PC-9 (cell line): ENCODE measurements at regions not wholly inside any gene's neighbourhood (a gene's known extent, or its start where the extent isn't known, plus 50 kb on each side); places are given as distances from the start of the nearest gene placed in this dataset.

Source experiments
- EZH2 ChIP-seq: fragments of 200-600 bp; sonication (generic); IDR thresholded peaks from 2 replicates; pipeline ENCODE4 v1.8.0; 2017; ENCODE audit warnings: antibody characterized with exemption, low read depth
- TF ChIP-seq, protein P1 (sequence below): fragments of 200-600 bp; sonication (generic); conservative IDR thresholded peaks from 2 replicates; pipeline ENCODE4 v1.6.1; 2017; ENCODE audit warnings: mixed run types, antibody characterized with exemption, mild to moderate bottlenecking, moderate library complexity

DNA sequence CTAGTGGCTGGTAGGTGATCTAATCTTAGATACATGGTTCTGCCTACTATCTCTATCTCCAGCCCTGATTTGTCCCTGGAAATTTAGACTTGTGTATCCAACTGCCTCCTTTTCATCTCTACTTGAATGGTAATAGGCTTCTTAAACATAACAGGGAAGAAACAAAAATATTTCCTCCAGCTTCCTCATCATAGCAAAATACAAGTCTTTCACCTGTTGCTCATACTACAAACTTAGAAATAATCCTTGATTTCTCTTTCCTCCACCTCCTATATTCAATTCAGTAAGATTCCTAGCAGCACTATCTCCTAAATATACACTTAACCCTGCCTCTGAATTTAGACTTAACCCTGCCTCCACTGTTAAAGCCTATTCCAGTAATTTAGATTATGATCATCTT lies 373.3 kb upstream of the ACTRT1 start:
- TF ChIP-seq, protein P1, sequence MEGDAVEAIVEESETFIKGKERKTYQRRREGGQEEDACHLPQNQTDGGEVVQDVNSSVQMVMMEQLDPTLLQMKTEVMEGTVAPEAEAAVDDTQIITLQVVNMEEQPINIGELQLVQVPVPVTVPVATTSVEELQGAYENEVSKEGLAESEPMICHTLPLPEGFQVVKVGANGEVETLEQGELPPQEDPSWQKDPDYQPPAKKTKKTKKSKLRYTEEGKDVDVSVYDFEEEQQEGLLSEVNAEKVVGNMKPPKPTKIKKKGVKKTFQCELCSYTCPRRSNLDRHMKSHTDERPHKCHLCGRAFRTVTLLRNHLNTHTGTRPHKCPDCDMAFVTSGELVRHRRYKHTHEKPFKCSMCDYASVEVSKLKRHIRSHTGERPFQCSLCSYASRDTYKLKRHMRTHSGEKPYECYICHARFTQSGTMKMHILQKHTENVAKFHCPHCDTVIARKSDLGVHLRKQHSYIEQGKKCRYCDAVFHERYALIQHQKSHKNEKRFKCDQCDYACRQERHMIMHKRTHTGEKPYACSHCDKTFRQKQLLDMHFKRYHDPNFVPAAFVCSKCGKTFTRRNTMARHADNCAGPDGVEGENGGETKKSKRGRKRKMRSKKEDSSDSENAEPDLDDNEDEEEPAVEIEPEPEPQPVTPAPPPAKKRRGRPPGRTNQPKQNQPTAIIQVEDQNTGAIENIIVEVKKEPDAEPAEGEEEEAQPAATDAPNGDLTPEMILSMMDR, result no peak
- TF ChIP-seq EZH2, result no peak
